ENCODE measurements at regions not wholly inside any gene's neighbourhood (a gene's known extent, or its start where the extent isn't known, plus 50 kb on each side); places are given as distances from the start of the nearest gene placed in this dataset.

DNA sequence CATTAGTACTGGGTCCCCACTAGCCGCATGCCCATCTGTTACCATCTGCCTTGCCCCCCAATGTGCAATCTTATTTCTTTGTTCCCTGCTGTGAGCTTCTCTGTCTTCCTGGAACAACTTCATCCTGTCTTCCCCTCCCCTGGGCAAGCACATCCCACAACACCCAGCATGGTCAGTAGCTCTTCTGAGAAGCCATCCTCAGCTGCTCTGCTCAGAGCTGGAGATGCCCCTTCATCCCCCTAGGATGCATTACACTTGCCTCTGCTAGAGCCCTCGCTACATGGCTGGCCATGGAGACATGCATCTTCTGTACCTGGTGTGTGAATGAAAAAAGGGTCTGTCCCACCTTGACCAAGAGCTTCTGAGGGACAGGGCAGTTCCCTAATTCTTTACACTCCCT, 141.2 kb downstream of the CDC5L start:
- TF ChIP-seq, protein P1, sequence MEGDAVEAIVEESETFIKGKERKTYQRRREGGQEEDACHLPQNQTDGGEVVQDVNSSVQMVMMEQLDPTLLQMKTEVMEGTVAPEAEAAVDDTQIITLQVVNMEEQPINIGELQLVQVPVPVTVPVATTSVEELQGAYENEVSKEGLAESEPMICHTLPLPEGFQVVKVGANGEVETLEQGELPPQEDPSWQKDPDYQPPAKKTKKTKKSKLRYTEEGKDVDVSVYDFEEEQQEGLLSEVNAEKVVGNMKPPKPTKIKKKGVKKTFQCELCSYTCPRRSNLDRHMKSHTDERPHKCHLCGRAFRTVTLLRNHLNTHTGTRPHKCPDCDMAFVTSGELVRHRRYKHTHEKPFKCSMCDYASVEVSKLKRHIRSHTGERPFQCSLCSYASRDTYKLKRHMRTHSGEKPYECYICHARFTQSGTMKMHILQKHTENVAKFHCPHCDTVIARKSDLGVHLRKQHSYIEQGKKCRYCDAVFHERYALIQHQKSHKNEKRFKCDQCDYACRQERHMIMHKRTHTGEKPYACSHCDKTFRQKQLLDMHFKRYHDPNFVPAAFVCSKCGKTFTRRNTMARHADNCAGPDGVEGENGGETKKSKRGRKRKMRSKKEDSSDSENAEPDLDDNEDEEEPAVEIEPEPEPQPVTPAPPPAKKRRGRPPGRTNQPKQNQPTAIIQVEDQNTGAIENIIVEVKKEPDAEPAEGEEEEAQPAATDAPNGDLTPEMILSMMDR (IDR thresholded peaks at IDR 0.05), result no peak
- TF ChIP-seq EP300 (IDR thresholded peaks at IDR 0.05) (no peak), POLR2AphosphoS5 (IDR thresholded peaks at IDR 0.05) (no peak), POLR2A (IDR thresholded peaks at IDR 0.05) (no peak)

All from suprapubic skin (tissue), 4 donors.